HEK293 (cell line): ENCODE measurements at regions not wholly inside any gene's neighbourhood (a gene's known extent, or its start where the extent isn't known, plus 50 kb on each side); places are given as distances from the start of the nearest gene placed in this dataset.
A peak's percentile ranks its signal among the peaks of the same experiment; 100 is the strongest.

Source experiments
- CTCF ChIA-PET: fragments of 350-600 bp; formaldehyde crosslinking; extraction: SDS; loops from one replicate; lab custom pipeline; 2021; ENCODE audit warnings: antibody characterized with exemption; lab: Yijun Ruan, JAX
- POLR2A ChIA-PET: fragments of 300-600 bp; formaldehyde crosslinking; extraction: SDS; loops from one replicate; lab custom pipeline; 2020; ENCODE audit warnings: antibody characterized with exemption, inconsistent platforms; lab: Yijun Ruan, JAX
- H3K27ac ChIP-seq: fragments of 200-500 bp; sonication (Bioruptor generic); 2 replicates; pipeline ENCODE4 v1.5.1; 2014; ENCODE audit warnings: low read depth, low read length, control low read depth, inconsistent platforms; ENCODE audit errors: extremely low read depth
- H3K36me3 ChIP-seq, 2 experiments: fragments of 200-500 bp in 1 of 2; sonication (Bioruptor generic) in 1 of 2; 1 replicate in 1 of 2; 2 replicates in 1 of 2; pipeline ENCODE4 v1.5.1; 2014 to 2017; ENCODE audit warnings: inconsistent platforms in 2 of 2, low read length in 2 of 2; ENCODE audit not compliant: control insufficient read depth in 2 of 2, insufficient read depth in 1 of 2
- H3K4me1 ChIP-seq: fragments of 200-500 bp; sonication (Bioruptor generic); 2 replicates; pipeline ENCODE4 v1.5.1; 2014; ENCODE audit warnings: mild to moderate bottlenecking, low read length, inconsistent platforms; ENCODE audit not compliant: control insufficient read depth, insufficient read depth
- H3K4me3 ChIP-seq: 2 replicates; pipeline ENCODE4 v1.5.1; 2011; ENCODE audit warnings: low read depth, mild to moderate bottlenecking, control low read depth, low read length, moderate library complexity
- H3K9me3 ChIP-seq: fragments of 200-500 bp; sonication (Bioruptor generic); 2 replicates; pipeline ENCODE4 v1.5.1; 2014; ENCODE audit warnings: low read depth, low read length, inconsistent platforms; ENCODE audit not compliant: control insufficient read depth, insufficient read depth
- BCL11A ChIP-seq: fragments of 450-650 bp; formaldehyde crosslinking; IDR thresholded peaks from 2 replicates; pipeline ENCODE4 v1.5.1; 2016; ENCODE audit warnings: low read depth, missing biosample characterization, missing genetic modification characterization
- EGR2 ChIP-seq: fragments of 450-650 bp; formaldehyde crosslinking; IDR thresholded peaks from 2 replicates; pipeline ENCODE4 v1.5.1; 2016; ENCODE audit warnings: low read depth, missing biosample characterization, missing genetic modification characterization
- GLI4 ChIP-seq: fragments of 450-650 bp; formaldehyde crosslinking; IDR thresholded peaks from 2 replicates; pipeline ENCODE4 v1.5.1; 2016; ENCODE audit warnings: missing biosample characterization, missing genetic modification characterization
- GLIS2 ChIP-seq: fragments of 450-650 bp; formaldehyde crosslinking; IDR thresholded peaks from 2 replicates; pipeline ENCODE4 v1.5.1; 2016; ENCODE audit warnings: missing biosample characterization, missing genetic modification characterization
- KLF7 ChIP-seq: fragments of 450-650 bp; formaldehyde crosslinking; IDR thresholded peaks from 2 replicates; pipeline ENCODE4 v1.5.1; 2016; ENCODE audit warnings: missing biosample characterization, missing genetic modification characterization, borderline replicate concordance
- KLF9 ChIP-seq: fragments of 450-650 bp; formaldehyde crosslinking; IDR thresholded peaks from 2 replicates; pipeline ENCODE4 v1.5.1; 2016; ENCODE audit warnings: missing biosample characterization, missing genetic modification characterization, low read depth
- MYNN ChIP-seq: fragments of 450-650 bp; formaldehyde crosslinking; IDR thresholded peaks from 2 replicates; pipeline ENCODE4 v1.5.1; 2016; ENCODE audit warnings: missing biosample characterization, missing genetic modification characterization, borderline replicate concordance
- PRDM10 ChIP-seq: fragments of 450-650 bp; formaldehyde crosslinking; IDR thresholded peaks from 2 replicates; pipeline ENCODE4 v1.5.1; 2016; ENCODE audit warnings: missing biosample characterization, missing genetic modification characterization
- SCRT2 ChIP-seq: fragments of 450-650 bp; formaldehyde crosslinking; IDR thresholded peaks from 2 replicates; pipeline ENCODE4 v1.5.1; 2016; ENCODE audit warnings: missing biosample characterization, missing genetic modification characterization
- SP2 ChIP-seq: fragments of 450-650 bp; formaldehyde crosslinking; IDR thresholded peaks from 2 replicates; pipeline ENCODE4 v1.5.1; 2016; ENCODE audit warnings: missing biosample characterization, missing genetic modification characterization
- YY2 ChIP-seq: fragments of 450-650 bp; formaldehyde crosslinking; IDR thresholded peaks from 2 replicates; pipeline ENCODE4 v1.5.1; 2016; ENCODE audit warnings: missing biosample characterization, missing genetic modification characterization
- ZBTB17 ChIP-seq: fragments of 450-650 bp; formaldehyde crosslinking; IDR thresholded peaks from 2 replicates; pipeline ENCODE4 v1.5.1; 2016; ENCODE audit warnings: missing biosample characterization, missing genetic modification characterization
- ZFHX2 ChIP-seq: fragments of 450-650 bp; formaldehyde crosslinking; conservative IDR thresholded peaks from 2 replicates; pipeline ENCODE4 v1.5.1; 2016; ENCODE audit warnings: missing biosample characterization, missing genetic modification characterization
- ZFP3 ChIP-seq: fragments of 450-650 bp; formaldehyde crosslinking; IDR thresholded peaks from 2 replicates; pipeline ENCODE4 v1.5.1; 2016; ENCODE audit warnings: low read depth, missing biosample characterization, missing genetic modification characterization
- ZNF184 ChIP-seq: fragments of 450-650 bp; IDR thresholded peaks from 2 replicates; pipeline ENCODE4 v1.5.1; 2018; ENCODE audit warnings: missing biosample characterization, mild to moderate bottlenecking, missing genetic modification characterization
- ZNF24 ChIP-seq: fragments of 450-650 bp; formaldehyde crosslinking; IDR thresholded peaks from 2 replicates; pipeline ENCODE4 v1.5.1; 2016; ENCODE audit warnings: missing biosample characterization, missing genetic modification characterization
- ZNF391 ChIP-seq: fragments of 450-650 bp; formaldehyde crosslinking; IDR thresholded peaks from 2 replicates; pipeline ENCODE4 v1.5.1; 2016; ENCODE audit warnings: low read depth, missing biosample characterization, missing genetic modification characterization, borderline replicate concordance
- ZNF416 ChIP-seq: fragments of 450-650 bp; formaldehyde crosslinking; IDR thresholded peaks from 2 replicates; pipeline ENCODE4 v1.5.1; 2016; ENCODE audit warnings: missing biosample characterization, missing genetic modification characterization
- ZNF776 ChIP-seq: fragments of 450-650 bp; formaldehyde crosslinking; IDR thresholded peaks from 2 replicates; pipeline ENCODE4 v1.5.0; 2017; ENCODE audit warnings: missing biosample characterization, missing genetic modification characterization, borderline replicate concordance
- ZNF777 ChIP-seq: fragments of 450-650 bp; formaldehyde crosslinking; IDR thresholded peaks from 2 replicates; pipeline ENCODE4 v1.5.1; 2017; ENCODE audit warnings: missing biosample characterization, missing genetic modification characterization, borderline replicate concordance
- ZSCAN30 ChIP-seq: fragments of 450-650 bp; IDR thresholded peaks from 2 replicates; pipeline ENCODE4 v1.5.1; 2018; ENCODE audit warnings: missing biosample characterization, mild to moderate bottlenecking, missing genetic modification characterization, moderate library complexity
- TF ChIP-seq, protein P1 (sequence below): fragments of 450-650 bp; formaldehyde crosslinking; IDR thresholded peaks from 2 replicates; pipeline ENCODE4 v1.5.1; 2016; ENCODE audit warnings: missing biosample characterization, missing genetic modification characterization
- TF ChIP-seq, protein P2 (sequence below): fragments of 450-650 bp; formaldehyde crosslinking; IDR thresholded peaks from 2 replicates; pipeline ENCODE4 v1.5.0; 2017; ENCODE audit warnings: missing biosample characterization, missing genetic modification characterization, borderline replicate concordance
- TF ChIP-seq, protein P3 (sequence below): fragments of 450-650 bp; IDR thresholded peaks from 2 replicates; pipeline ENCODE4 v1.5.1; 2018; ENCODE audit warnings: missing biosample characterization, mild to moderate bottlenecking, missing genetic modification characterization

GRCh38 chr7:149635561-149636329 lies 137.6 kb downstream of the ZNF467 start:
- no peak overlapping the region for H3K4me3 ChIP-seq
- ChIA-PET POLR2A (interaction anchor here (0.6 to 1.7 kb wide), 5 partner anchors 9 to 546 kb away, joined by 3 to 14 read pairs (median 3); no protein-coding TSS in a partner anchor), CTCF (interaction anchor here (2.7 kb wide), 1 partner anchor 11 kb away, joined by 15 read pairs; no protein-coding TSS in a partner anchor)
- no peaks in the 10 kb centered on the region for H3K36me3 ChIP-seq
- no peak overlapping the region for H3K27ac ChIP-seq
- H3K4me1 ChIP-seq: no peaks in the 10 kb centered on the region
- no peaks in the 10 kb centered on the region for H3K9me3 ChIP-seq
- no peak for TF ChIP-seq ZFP3 (tag by site-specific recombination)
- TF ChIP-seq MYNN (tag by site-specific recombination): no peak
- TF ChIP-seq BCL11A: peak; percentile 94
- TF ChIP-seq KLF9: no peak
- TF ChIP-seq, protein P1, sequence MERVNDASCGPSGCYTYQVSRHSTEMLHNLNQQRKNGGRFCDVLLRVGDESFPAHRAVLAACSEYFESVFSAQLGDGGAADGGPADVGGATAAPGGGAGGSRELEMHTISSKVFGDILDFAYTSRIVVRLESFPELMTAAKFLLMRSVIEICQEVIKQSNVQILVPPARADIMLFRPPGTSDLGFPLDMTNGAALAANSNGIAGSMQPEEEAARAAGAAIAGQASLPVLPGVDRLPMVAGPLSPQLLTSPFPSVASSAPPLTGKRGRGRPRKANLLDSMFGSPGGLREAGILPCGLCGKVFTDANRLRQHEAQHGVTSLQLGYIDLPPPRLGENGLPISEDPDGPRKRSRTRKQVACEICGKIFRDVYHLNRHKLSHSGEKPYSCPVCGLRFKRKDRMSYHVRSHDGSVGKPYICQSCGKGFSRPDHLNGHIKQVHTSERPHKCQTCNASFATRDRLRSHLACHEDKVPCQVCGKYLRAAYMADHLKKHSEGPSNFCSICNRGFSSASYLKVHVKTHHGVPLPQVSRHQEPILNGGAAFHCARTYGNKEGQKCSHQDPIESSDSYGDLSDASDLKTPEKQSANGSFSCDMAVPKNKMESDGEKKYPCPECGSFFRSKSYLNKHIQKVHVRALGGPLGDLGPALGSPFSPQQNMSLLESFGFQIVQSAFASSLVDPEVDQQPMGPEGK (tag by site-specific recombination): peak; percentile 84
- TF ChIP-seq ZNF416 (tag by site-specific recombination): no peak
- TF ChIP-seq GLI4: no peak
- peak; percentile 51 for TF ChIP-seq PRDM10 (tag by site-specific recombination)
- TF ChIP-seq ZNF777 (tag by site-specific recombination): peak; percentile 60; the same call in 1 of the 2 replicates
- no peak for TF ChIP-seq ZNF391 (tag by site-specific recombination)
- 0 out of 2 replicates have a peak, but pooled peaks have one; percentile 17 for TF ChIP-seq ZSCAN30 (tag by site-specific recombination)
- peak; percentile 28; the same call in 1 of the 2 replicates for TF ChIP-seq GLIS2 (tag by site-specific recombination)
- peak; percentile 30; the same call in 1 of the 2 replicates for TF ChIP-seq EGR2 (tag by site-specific recombination)
- peak; percentile 61 for TF ChIP-seq ZBTB17 (tag by site-specific recombination)
- no peak for TF ChIP-seq KLF7 (tag by site-specific recombination)
- TF ChIP-seq ZNF184 (tag by site-specific recombination): no peak
- TF ChIP-seq, protein P2, sequence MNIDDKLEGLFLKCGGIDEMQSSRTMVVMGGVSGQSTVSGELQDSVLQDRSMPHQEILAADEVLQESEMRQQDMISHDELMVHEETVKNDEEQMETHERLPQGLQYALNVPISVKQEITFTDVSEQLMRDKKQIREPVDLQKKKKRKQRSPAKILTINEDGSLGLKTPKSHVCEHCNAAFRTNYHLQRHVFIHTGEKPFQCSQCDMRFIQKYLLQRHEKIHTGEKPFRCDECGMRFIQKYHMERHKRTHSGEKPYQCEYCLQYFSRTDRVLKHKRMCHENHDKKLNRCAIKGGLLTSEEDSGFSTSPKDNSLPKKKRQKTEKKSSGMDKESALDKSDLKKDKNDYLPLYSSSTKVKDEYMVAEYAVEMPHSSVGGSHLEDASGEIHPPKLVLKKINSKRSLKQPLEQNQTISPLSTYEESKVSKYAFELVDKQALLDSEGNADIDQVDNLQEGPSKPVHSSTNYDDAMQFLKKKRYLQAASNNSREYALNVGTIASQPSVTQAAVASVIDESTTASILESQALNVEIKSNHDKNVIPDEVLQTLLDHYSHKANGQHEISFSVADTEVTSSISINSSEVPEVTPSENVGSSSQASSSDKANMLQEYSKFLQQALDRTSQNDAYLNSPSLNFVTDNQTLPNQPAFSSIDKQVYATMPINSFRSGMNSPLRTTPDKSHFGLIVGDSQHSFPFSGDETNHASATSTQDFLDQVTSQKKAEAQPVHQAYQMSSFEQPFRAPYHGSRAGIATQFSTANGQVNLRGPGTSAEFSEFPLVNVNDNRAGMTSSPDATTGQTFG (tag by site-specific recombination): peak; percentile 56; the same call in 1 of the 2 replicates
- peak; percentile 30; the same call in 1 of the 2 replicates for TF ChIP-seq ZFHX2 (tag by site-specific recombination)
- TF ChIP-seq YY2: peak; percentile 32; the same call in 1 of the 2 replicates
- 0 out of 2 replicates have a peak, but pooled peaks have one; percentile 30 for TF ChIP-seq ZNF24 (tag by site-specific recombination)
- TF ChIP-seq ZNF776 (tag by site-specific recombination): peak; percentile 64; the same call in 1 of the 2 replicates
- peak; percentile 55 for TF ChIP-seq SP2 (tag by site-specific recombination)
- TF ChIP-seq, protein P3, sequence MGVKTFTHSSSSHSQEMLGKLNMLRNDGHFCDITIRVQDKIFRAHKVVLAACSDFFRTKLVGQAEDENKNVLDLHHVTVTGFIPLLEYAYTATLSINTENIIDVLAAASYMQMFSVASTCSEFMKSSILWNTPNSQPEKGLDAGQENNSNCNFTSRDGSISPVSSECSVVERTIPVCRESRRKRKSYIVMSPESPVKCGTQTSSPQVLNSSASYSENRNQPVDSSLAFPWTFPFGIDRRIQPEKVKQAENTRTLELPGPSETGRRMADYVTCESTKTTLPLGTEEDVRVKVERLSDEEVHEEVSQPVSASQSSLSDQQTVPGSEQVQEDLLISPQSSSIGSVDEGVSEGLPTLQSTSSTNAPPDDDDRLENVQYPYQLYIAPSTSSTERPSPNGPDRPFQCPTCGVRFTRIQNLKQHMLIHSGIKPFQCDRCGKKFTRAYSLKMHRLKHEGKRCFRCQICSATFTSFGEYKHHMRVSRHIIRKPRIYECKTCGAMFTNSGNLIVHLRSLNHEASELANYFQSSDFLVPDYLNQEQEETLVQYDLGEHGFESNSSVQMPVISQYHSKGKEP: peak; percentile 60; the same call in 1 of the 2 replicates
- peak; percentile 39; the same call in 1 of the 2 replicates for TF ChIP-seq SCRT2 (tag by site-specific recombination)
